B cell (primary cell): ENCODE measurements at regions not wholly inside any gene's neighbourhood (a gene's known extent, or its start where the extent isn't known, plus 50 kb on each side); places are given as distances from the start of the nearest gene placed in this dataset.

Experiments
- ATAC-seq: fragments of 200-7000 bp; cut with Tn5 transposase; one replicate; pipeline ENCODE4 v1.10.0; 2021; ENCODE audit warnings: low read depth, mild to moderate bottlenecking, moderate number of reproducible peaks, moderate library complexity
- CTCF ChIA-PET: fragments of 350-600 bp; sonication (Branson Sonifier 250); formaldehyde crosslinking; loops from one replicate; lab custom pipeline; 2021; ENCODE audit warnings: antibody characterized with exemption, inconsistent platforms; lab: Charles Lee
- POLR2A ChIA-PET: fragments of 350-600 bp; sonication (Branson Sonifier 250); formaldehyde crosslinking; loops from one replicate; lab custom pipeline; 2021; ENCODE audit warnings: antibody characterized with exemption; lab: Charles Lee
- DNase-seq: peaks from one replicate; pipeline ENCODE4 v3.0.0; 2013
- H2AFZ ChIP-seq: 2 replicates; pipeline ENCODE4 v1.6.1; 2012; ENCODE audit warnings: mild to moderate bottlenecking, low read depth, low read length; ENCODE audit not compliant: insufficient read depth, poor library complexity, severe bottlenecking
- H3K27ac ChIP-seq, 2 donors: 1 replicate in 1 of 2; 2 replicates in 1 of 2; pipeline ENCODE4 v1.5.1; 2012 to 2013; ENCODE audit warnings: low read length in 2 of 2, mild to moderate bottlenecking in 2 of 2, moderate library complexity in 1 of 2
- H3K27me3 ChIP-seq, 4 experiments: fragments of 200-600 bp in 1 of 4; sonication (generic) in 1 of 4; replicated peaks in 1 of 4; 1 replicate in 2 of 4; 2 replicates in 2 of 4; pipeline versions ENCODE4 v1.6.1 to v1.7.0; 2013 to 2016; ENCODE audit warnings: low read length in 3 of 4, mild to moderate bottlenecking in 2 of 4, mixed read lengths in 1 of 4, moderate library complexity in 1 of 4; ENCODE audit not compliant: insufficient read depth in 4 of 4, control insufficient read depth in 3 of 4; ENCODE audit errors: control extremely low read depth in 1 of 4
- H3K36me3 ChIP-seq, 2 experiments: replicated peaks in 1 of 2; 1 replicate in 1 of 2; 2 replicates in 1 of 2; pipeline versions ENCODE4 v1.6.1 to v1.7.1; 2013; ENCODE audit warnings: low read length in 1 of 2; ENCODE audit not compliant: insufficient read depth in 2 of 2, control insufficient read depth in 1 of 2; ENCODE audit errors: control extremely low read depth in 1 of 2, extremely low read depth in 1 of 2
- H3K4me1 ChIP-seq, 2 donors: fragments of 200-600 bp in 1 of 2; sonication (generic) in 1 of 2; 1 replicate in 1 of 2; 2 replicates in 1 of 2; pipeline versions ENCODE4 v1.5.1 to v1.6.1; 2013 to 2017; ENCODE audit warnings: low read length in 2 of 2; ENCODE audit not compliant: control insufficient read depth in 2 of 2, insufficient read depth in 2 of 2
- H3K4me2 ChIP-seq: replicated peaks from 2 replicates; pipeline ENCODE3; 2012; ENCODE audit warnings: mild to moderate bottlenecking, low read depth, low read length; ENCODE audit not compliant: poor library complexity, severe bottlenecking
- H3K4me3 ChIP-seq, 5 experiments: fragments of 200-600 bp in 1 of 5; sonication (generic) in 1 of 5; 1 replicate in 3 of 5; 2 replicates in 2 of 5; pipeline versions ENCODE4 v1.5.1 to v1.7.0; 2011 to 2016; ENCODE audit warnings: low read length in 4 of 5, mild to moderate bottlenecking in 4 of 5, low read depth in 2 of 5, control low read depth in 1 of 5, moderate library complexity in 1 of 5; ENCODE audit not compliant: insufficient read depth in 1 of 5; ENCODE audit errors: control extremely low read depth in 1 of 5, extremely low read depth in 1 of 5
- H3K79me2 ChIP-seq: fragments of 200-600 bp; sonication (generic); one replicate; pipeline ENCODE4 v1.6.0; 2016; ENCODE audit warnings: low read length; ENCODE audit not compliant: control insufficient read depth, insufficient read depth
- H3K9ac ChIP-seq: fragments of 200-600 bp; sonication (generic); 2 replicates; pipeline ENCODE4 v1.6.1; 2017; ENCODE audit warnings: mild to moderate bottlenecking, low read length, moderate library complexity
- H3K9me3 ChIP-seq, 3 donors: one replicate each; pipeline versions ENCODE4 v1.6.1 to v1.7.1; 2013; ENCODE audit warnings: low read length in 2 of 3; ENCODE audit not compliant: control insufficient read depth in 2 of 3, insufficient read depth in 1 of 3; ENCODE audit errors: control extremely low read depth in 1 of 3
- H4K20me1 ChIP-seq: 2 replicates; pipeline ENCODE4 v1.6.0; 2012; ENCODE audit warnings: mild to moderate bottlenecking, low read length; ENCODE audit not compliant: insufficient read depth, control insufficient read depth, poor library complexity, severe bottlenecking
- H3K27ac Mint-ChIP-seq: one replicate; pipeline ENCODE4 v1.8.0; 2021; ENCODE audit warnings: mixed read lengths
- H3K27me3 Mint-ChIP-seq: one replicate; pipeline ENCODE4 v1.8.0; 2021; ENCODE audit warnings: mixed read lengths
- H3K4me1 Mint-ChIP-seq: one replicate; pipeline ENCODE4 v1.8.0; 2021; ENCODE audit warnings: mixed read lengths
- H3K4me3 Mint-ChIP-seq: one replicate; pipeline ENCODE4 v1.8.0; 2021; ENCODE audit warnings: mixed read lengths
- H3K9me3 Mint-ChIP-seq: one replicate; pipeline ENCODE4 v1.8.0; 2022; ENCODE audit warnings: mixed read lengths; ENCODE audit not compliant: insufficient read depth
- CTCF ChIP-seq: fragments of 200-600 bp; IDR thresholded peaks from one replicate; pipeline ENCODE4 v1.8.0; 2022; ENCODE audit warnings: antibody characterized with exemption, mild to moderate bottlenecking
- EZH2 ChIP-seq: IDR thresholded peaks from 2 replicates; pipeline ENCODE4 v1.6.1; 2012; ENCODE audit warnings: borderline replicate concordance, low read depth, mild to moderate bottlenecking, moderate library complexity, low read length; ENCODE audit not compliant: insufficient read depth, poor library complexity, severe bottlenecking
- WGBS: methylation state at CpG from one replicate; pipeline ENCODE4 v1.1.5; 2013; ENCODE audit warnings: missing lambda C conversion rate; ENCODE audit not compliant: insufficient coverage; 5-methylcytosine and 5-hydroxymethylcytosine counted together
- intact Hi-C: fragments of 100-400 bp; cut with micrococcal nuclease; formaldehyde crosslinking; loops from one replicate; pipeline ENCODE4 v1.10.0; 2022

GRCh38 chr9:1201262-1201661 lies 151.1 kb downstream of the DMRT2 start:
- H3K4me3 ChIP-seq = no peak overlapping the region
- H3K27ac Mint-ChIP-seq = no peak overlapping the region
- no peaks in the 10 kb centered on the region for H3K27me3 Mint-ChIP-seq
- H3K9me3 Mint-ChIP-seq = no peaks in the 10 kb centered on the region
- ChIA-PET POLR2A (no interaction called here), CTCF (no interaction called here)
- intact Hi-C loops = no loop called here
- no peaks in the 10 kb centered on the region for H3K79me2 ChIP-seq
- no peak overlapping the region for H2AFZ ChIP-seq
- no peaks in the 10 kb centered on the region for H4K20me1 ChIP-seq
- H3K9me3 ChIP-seq = no peaks in the 10 kb centered on the region
- WGBS = 100% methylated on average over 1 of the region's 2 CpGs
- DNase-seq (no peak), ATAC-seq (no peak)
- H3K4me3 Mint-ChIP-seq = no peak overlapping the region
- no peaks in the 10 kb centered on the region for H3K27me3 ChIP-seq
- no peak overlapping the region for H3K4me2 ChIP-seq
- no peak overlapping the region for H3K9ac ChIP-seq
- H3K36me3 ChIP-seq = no peaks in the 10 kb centered on the region
- H3K27ac ChIP-seq = no peak overlapping the region
- TF ChIP-seq EZH2 (no peak), CTCF (no peak)
- no peaks in the 10 kb centered on the region for H3K4me1 Mint-ChIP-seq
- H3K4me1 ChIP-seq = no peaks in the 10 kb centered on the region

GRCh38 chr9:1201901-1202300 lies 151.7 kb downstream of the DMRT2 start:
- H3K4me3 ChIP-seq = no peak overlapping the region
- intact Hi-C loops = no loop called here
- 62% methylated on average over 4 of the region's 8 CpGs for WGBS
- no peak overlapping the region for H2AFZ ChIP-seq
- Mint-ChIP-seq H3K4me3 (no peak overlapping the region), H3K4me1 (no peaks in the 10 kb centered on the region), H3K9me3 (no peaks in the 10 kb centered on the region), H3K27ac (no peak overlapping the region), H3K27me3 (no peaks in the 10 kb centered on the region)
- ChIA-PET CTCF (no interaction called here), POLR2A (no interaction called here)
- no peak overlapping the region for H3K4me2 ChIP-seq
- ATAC-seq (no peak), DNase-seq (no peak)
- H3K9me3 ChIP-seq = no peaks in the 10 kb centered on the region
- H3K79me2 ChIP-seq = no peaks in the 10 kb centered on the region
- no peaks in the 10 kb centered on the region for H3K27me3 ChIP-seq
- no peak overlapping the region for H3K27ac ChIP-seq
- H4K20me1 ChIP-seq = no peaks in the 10 kb centered on the region
- H3K36me3 ChIP-seq = no peaks in the 10 kb centered on the region
- no peaks in the 10 kb centered on the region for H3K4me1 ChIP-seq
- TF ChIP-seq CTCF = no peak
- TF ChIP-seq EZH2 = no peak
- no peak overlapping the region for H3K9ac ChIP-seq
